Endothelial cell (in vitro differentiated cells): ENCODE measurements at regions not wholly inside any gene's neighbourhood (a gene's known extent, or its start where the extent isn't known, plus 50 kb on each side); places are given as distances from the start of the nearest gene placed in this dataset.
A peak's percentile ranks its signal among the peaks of the same experiment; 100 is the strongest.

Experiments
- DNase-seq: peaks from one replicate; pipeline ENCODE4 v3.0.0; 2021; ENCODE audit warnings: low spot score
- H3K27ac Mint-ChIP-seq: one replicate; pipeline ENCODE4 v1.8.0; 2021; ENCODE audit warnings: mixed read lengths, inconsistent platforms; ENCODE audit not compliant: unreplicated experiment
- H3K27me3 Mint-ChIP-seq: one replicate; pipeline ENCODE4 v1.8.0; 2021; ENCODE audit warnings: mild to moderate bottlenecking, moderate library complexity, mixed read lengths, inconsistent platforms; ENCODE audit not compliant: unreplicated experiment
- H3K36me3 Mint-ChIP-seq: one replicate; pipeline ENCODE4 v1.8.0; 2021; ENCODE audit warnings: mild to moderate bottlenecking, low read depth, mixed read lengths, inconsistent platforms; ENCODE audit not compliant: unreplicated experiment
- H3K4me1 Mint-ChIP-seq: one replicate; pipeline ENCODE4 v1.8.0; 2021; ENCODE audit warnings: mild to moderate bottlenecking, mixed read lengths, inconsistent platforms; ENCODE audit not compliant: unreplicated experiment
- H3K4me3 Mint-ChIP-seq: one replicate; pipeline ENCODE4 v1.8.0; 2021; ENCODE audit warnings: mild to moderate bottlenecking, mixed read lengths, inconsistent platforms; ENCODE audit not compliant: unreplicated experiment
- H3K9me3 Mint-ChIP-seq: one replicate; pipeline ENCODE4 v1.8.0; 2021; ENCODE audit warnings: mixed read lengths, inconsistent platforms; ENCODE audit not compliant: unreplicated experiment
- CTCF ChIP-seq: fragments of 200-600 bp; sonication (generic); IDR thresholded peaks from one replicate; pipeline ENCODE4 v1.5.0; 2021; ENCODE audit warnings: antibody characterized with exemption; ENCODE audit not compliant: unreplicated experiment

GRCh38 chr13:53151336-53152056 is 122.9 kb downstream of the OLFM4 start:
- TF ChIP-seq CTCF, result peak; percentile 88
- DNase-seq, result peak; percentile 71
- no peak overlapping the region for H3K4me3 Mint-ChIP-seq
- no peaks in the 10 kb centered on the region for H3K36me3 Mint-ChIP-seq
- peak overlapping the region; percentile 57 for H3K27ac Mint-ChIP-seq
- H3K9me3 Mint-ChIP-seq, result no peaks in the 10 kb centered on the region
- H3K27me3 Mint-ChIP-seq, result peaks cover 1% of the 10 kb centered on the region
- H3K4me1 Mint-ChIP-seq, result no peaks in the 10 kb centered on the region

GRCh38 chr13:53152057-53152421 is 123.4 kb downstream of the OLFM4 start:
- Mint-ChIP-seq H3K4me3 (no peak overlapping the region), H3K27ac (peak overlapping the region; percentile 57), H3K9me3 (no peaks in the 10 kb centered on the region), H3K4me1 (no peaks in the 10 kb centered on the region), H3K27me3 (peaks cover 1% of the 10 kb centered on the region), H3K36me3 (no peaks in the 10 kb centered on the region)
- TF ChIP-seq CTCF, result peak; percentile 33
- no peak for DNase-seq

GRCh38 chr13:53158201-53158600 is 129.6 kb downstream of the OLFM4 start:
- no peaks in the 10 kb centered on the region for H3K9me3 Mint-ChIP-seq
- H3K27ac Mint-ChIP-seq, result no peak overlapping the region
- no peak overlapping the region for H3K4me3 Mint-ChIP-seq
- DNase-seq, result no peak
- no peaks in the 10 kb centered on the region for H3K36me3 Mint-ChIP-seq
- no peaks in the 10 kb centered on the region for H3K4me1 Mint-ChIP-seq
- TF ChIP-seq CTCF, result no peak
- H3K27me3 Mint-ChIP-seq, result peaks cover 3% of the 10 kb centered on the region

DNA sequence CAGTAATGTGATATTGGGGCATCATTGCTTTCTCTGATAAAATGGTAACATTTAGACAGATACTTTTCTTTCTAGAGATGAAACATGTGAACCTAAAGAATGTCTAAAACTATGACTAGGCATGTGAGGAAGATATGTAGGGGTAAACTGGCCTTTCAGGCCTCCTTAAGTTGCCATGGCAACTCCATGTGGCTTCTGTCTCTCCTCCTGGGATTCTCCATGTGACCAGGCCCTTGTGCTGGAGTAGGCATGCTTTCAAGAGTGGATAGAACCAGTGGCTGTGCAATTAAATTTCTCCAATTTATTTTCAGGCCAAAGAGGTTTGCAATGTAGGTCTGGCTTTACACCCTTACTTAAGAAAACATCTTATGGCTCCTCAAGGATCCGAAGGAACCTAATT is 130.8 kb downstream of the OLFM4 start:
- Mint-ChIP-seq H3K36me3 (no peaks in the 10 kb centered on the region), H3K27me3 (peaks cover 3% of the 10 kb centered on the region), H3K4me3 (no peak overlapping the region), H3K27ac (no peak overlapping the region), H3K9me3 (no peaks in the 10 kb centered on the region), H3K4me1 (no peaks in the 10 kb centered on the region)
- no peak for DNase-seq
- TF ChIP-seq CTCF, result no peak

GRCh38 chr13:53160211-53160610 is 131.6 kb downstream of the OLFM4 start:
- H3K27ac Mint-ChIP-seq, result no peak overlapping the region
- peaks cover 3% of the 10 kb centered on the region for H3K27me3 Mint-ChIP-seq
- no peak for DNase-seq
- no peaks in the 10 kb centered on the region for H3K4me1 Mint-ChIP-seq
- no peak overlapping the region for H3K4me3 Mint-ChIP-seq
- no peak for TF ChIP-seq CTCF
- no peaks in the 10 kb centered on the region for H3K9me3 Mint-ChIP-seq
- no peaks in the 10 kb centered on the region for H3K36me3 Mint-ChIP-seq
